AG04449 (cell line): ENCODE measurements at regions not wholly inside any gene's neighbourhood (a gene's known extent, or its start where the extent isn't known, plus 50 kb on each side); places are given as distances from the start of the nearest gene placed in this dataset.

Experiments used
- CTCF ChIA-PET: fragments of 350-600 bp; formaldehyde crosslinking; extraction: SDS; loops from one replicate; lab custom pipeline; 2021; ENCODE audit warnings: antibody characterized with exemption; lab: Yijun Ruan, JAX
- POLR2A ChIA-PET: fragments of 400-600, 350-600 bp; formaldehyde crosslinking; extraction: SDS; loops from one replicate; lab custom pipeline; 2020; ENCODE audit warnings: antibody characterized with exemption, inconsistent platforms; lab: Yijun Ruan, JAX
- DNase-seq: peaks from one replicate; pipeline ENCODE4 v3.0.0-alpha.2; 2010; ENCODE audit warnings: low read depth, low spot score
- H3K4me3 ChIP-seq: 2 replicates; pipeline ENCODE4 v1.5.1; 2011; ENCODE audit warnings: low read depth, mild to moderate bottlenecking, control low read depth, low read length
- CTCF ChIP-seq: IDR thresholded peaks from one replicate; pipeline ENCODE4 v1.5.1; 2011; ENCODE audit warnings: mild to moderate bottlenecking, moderate library complexity, low read length, control low read depth, inconsistent platforms; ENCODE audit not compliant: insufficient read depth; ENCODE audit errors: missing control alignments

- POLR2A ChIA-PET = interaction anchor here (0.5 kb wide), 1 partner anchor 1407 kb away, joined by 3 read pairs; no protein-coding TSS in a partner anchor
- CTCF ChIA-PET = no interaction called here
- no peak for DNase-seq
- TF ChIP-seq CTCF = no peak
- H3K4me3 ChIP-seq = no peak overlapping the region
Observed at GRCh38 chr7:123367484-123368122, 166.8 kb downstream of the IQUB start.

GRCh38 chr7:123367031-123367430 is 167.3 kb upstream of the SLC13A1 start:
- H3K4me3 ChIP-seq = no peak overlapping the region
- CTCF ChIA-PET = no interaction called here
- no peak for TF ChIP-seq CTCF
- POLR2A ChIA-PET = no interaction called here
- no peak for DNase-seq

- TF ChIP-seq CTCF = no peak
- POLR2A ChIA-PET = no interaction called here
- CTCF ChIA-PET = no interaction called here
- DNase-seq = no peak
- H3K4me3 ChIP-seq = no peak overlapping the region
Observed at GRCh38 chr7:123366626-123367025, 166.9 kb upstream of the SLC13A1 start.

GRCh38 chr7:123360631-123361030 is 160.9 kb upstream of the SLC13A1 start:
- no peak overlapping the region for H3K4me3 ChIP-seq
- ChIA-PET CTCF (no interaction called here), POLR2A (no interaction called here)
- DNase-seq = no peak
- TF ChIP-seq CTCF = no peak

- ChIA-PET POLR2A (no interaction called here), CTCF (no interaction called here)
- H3K4me3 ChIP-seq = no peak overlapping the region
- no peak for TF ChIP-seq CTCF
- DNase-seq = no peak
Observed at GRCh38 chr7:123355576-123356190, 155.9 kb upstream of the SLC13A1 start.

GRCh38 chr7:123352973-123353372 is 153.2 kb upstream of the SLC13A1 start:
- no peak overlapping the region for H3K4me3 ChIP-seq
- CTCF ChIA-PET = no interaction called here
- no peak for DNase-seq
- TF ChIP-seq CTCF = no peak
- POLR2A ChIA-PET = no interaction called here
